IMR-90 (cell line): ENCODE measurements at regions not wholly inside any gene's neighbourhood (a gene's known extent, or its start where the extent isn't known, plus 50 kb on each side); places are given as distances from the start of the nearest gene placed in this dataset.

ENCODE experiments used
- CTCF ChIP-seq: conservative IDR thresholded peaks from 2 replicates; pipeline ENCODE4 v1.5.1; 2012; ENCODE audit warnings: mild to moderate bottlenecking, low read depth, low read length, improper control_type of control experiment
- POLR2A ChIP-seq: IDR thresholded peaks from 2 replicates; pipeline ENCODE4 v1.6.1; 2012; ENCODE audit warnings: mild to moderate bottlenecking, low read depth, low read length
- RAD21 ChIP-seq: IDR thresholded peaks from 2 replicates; pipeline ENCODE4 v1.6.1; 2012; ENCODE audit warnings: low read length, improper control_type of control experiment
- RCOR1 ChIP-seq: IDR thresholded peaks from 2 replicates; pipeline ENCODE4 v1.6.1; 2012; ENCODE audit warnings: mild to moderate bottlenecking, low read length, improper control_type of control experiment; ENCODE audit not compliant: insufficient replicate concordance
- RFX5 ChIP-seq: IDR thresholded peaks from 2 replicates; pipeline ENCODE4 v1.8.0; 2012; ENCODE audit warnings: low read depth, mild to moderate bottlenecking, low read length, moderate library complexity

GRCh38 chr5:114857941-114858551 is 311.7 kb downstream of the TRIM36 start:
- TF ChIP-seq CTCF (no peak), POLR2A (no peak), RAD21 (no peak), RCOR1 (no peak), RFX5 (no peak)
